Neural cell (in vitro differentiated cells): ENCODE measurements at regions not wholly inside any gene's neighbourhood (a gene's known extent, or its start where the extent isn't known, plus 50 kb on each side); places are given as distances from the start of the nearest gene placed in this dataset.

ENCODE experiments used
- H2AFZ ChIP-seq: fragments of 200-600, 300-800 bp; sonication (generic), shearing (Covaris generic); 2 replicates; pipeline ENCODE4 v1.6.0; 2014; ENCODE audit warnings: low read depth, mild to moderate bottlenecking, antibody characterized with exemption, low read length, moderate library complexity
- H3F3A ChIP-seq: fragments of 200-600 bp; shearing (Covaris generic); 2 replicates; pipeline ENCODE4 v1.6.1; 2016; ENCODE audit warnings: mild to moderate bottlenecking, moderate library complexity, mixed read lengths, antibody characterized with exemption, low read length; ENCODE audit not compliant: insufficient read depth, poor library complexity, severe bottlenecking
- H3K27ac ChIP-seq: fragments of 200-600, 300-800 bp; sonication (generic), shearing (Covaris generic); 2 replicates; pipeline ENCODE4 v1.5.1; 2014; ENCODE audit warnings: mild to moderate bottlenecking, low read length, moderate library complexity
- H3K27me3 ChIP-seq: fragments of 300-800, 200-600 bp; sonication (generic), shearing (Covaris generic); 2 replicates; pipeline ENCODE4 v1.6.0; 2014; ENCODE audit warnings: mild to moderate bottlenecking, low read depth, low read length, moderate library complexity; ENCODE audit not compliant: insufficient read depth
- H3K36me3 ChIP-seq: fragments of 300-800, 200-600 bp; sonication (generic), shearing (Covaris generic); 2 replicates; pipeline ENCODE4 v1.5.1; 2014; ENCODE audit warnings: mild to moderate bottlenecking, antibody characterized with exemption, low read length, moderate library complexity; ENCODE audit not compliant: insufficient read depth
- H3K4me2 ChIP-seq: fragments of 300-800, 200-600 bp; sonication (generic), shearing (Covaris generic); 2 replicates; pipeline ENCODE4 v1.6.0; 2014; ENCODE audit warnings: mild to moderate bottlenecking, low read length
- H3K4me3 ChIP-seq: fragments of 300-800, 200-600 bp; sonication (generic), shearing (Covaris generic); 2 replicates; pipeline ENCODE4 v1.5.1; 2014; ENCODE audit warnings: mild to moderate bottlenecking, low read length, moderate library complexity
- H3K79me2 ChIP-seq: fragments of 200-600 bp; shearing (Covaris generic); replicated peaks from 2 replicates; pipeline ENCODE4 v1.6.0; 2014; ENCODE audit warnings: mild to moderate bottlenecking, low read length, moderate library complexity; ENCODE audit not compliant: insufficient read depth
- H3K9ac ChIP-seq: fragments of 300-800, 200-600 bp; sonication (generic), shearing (Covaris generic); 2 replicates; pipeline ENCODE4 v1.6.1; 2016; ENCODE audit warnings: mild to moderate bottlenecking, low read length, mixed read lengths
- H3K9me2 ChIP-seq: fragments of 200-600 bp; shearing (Covaris generic); 2 replicates; pipeline ENCODE4 v1.6.1; 2016; ENCODE audit warnings: mild to moderate bottlenecking, low read length, mixed read lengths; ENCODE audit not compliant: insufficient read depth
- H3K9me3 ChIP-seq: fragments of 200-600, 300-800 bp; sonication (generic), shearing (Covaris generic); 2 replicates; pipeline ENCODE4 v1.6.1; 2016; ENCODE audit warnings: mild to moderate bottlenecking, mixed run types, low read length, moderate library complexity, mixed read lengths
- H4K20me1 ChIP-seq: fragments of 200-600 bp; shearing (Covaris generic); 2 replicates; pipeline ENCODE4 v1.6.1; 2016; ENCODE audit warnings: mild to moderate bottlenecking, mixed run types; ENCODE audit not compliant: insufficient read depth
- CTCF ChIP-seq: fragments of 450-650 bp; IDR thresholded peaks from 2 replicates; pipeline ENCODE4 v1.5.1; 2014; ENCODE audit warnings: antibody characterized with exemption, mild to moderate bottlenecking, moderate library complexity; ENCODE audit not compliant: poor library complexity, severe bottlenecking
- EP300 ChIP-seq: fragments of 450-650 bp; conservative IDR thresholded peaks from 2 replicates; pipeline ENCODE4 v1.6.1; 2014; ENCODE audit warnings: antibody characterized with exemption, mild to moderate bottlenecking, moderate library complexity; ENCODE audit not compliant: poor library complexity, severe bottlenecking
- EZH2 ChIP-seq: fragments of 200-600, 300-800 bp; shearing (Covaris generic), sonication (generic); IDR thresholded peaks from 2 replicates; pipeline ENCODE4 v1.6.1; 2014; ENCODE audit warnings: antibody characterized with exemption, low read length, borderline replicate concordance, mild to moderate bottlenecking; ENCODE audit not compliant: insufficient read depth, poor library complexity, severe bottlenecking
- MXI1 ChIP-seq: fragments of 450-650 bp; conservative IDR thresholded peaks from 2 replicates; pipeline ENCODE4 v1.6.1; 2014; ENCODE audit warnings: antibody characterized with exemption, mild to moderate bottlenecking; ENCODE audit not compliant: poor library complexity, severe bottlenecking
- POLR2AphosphoS5 ChIP-seq: IDR thresholded peaks from 2 replicates; pipeline ENCODE4 v1.6.1; 2012
- RAD21 ChIP-seq: fragments of 450-650 bp; conservative IDR thresholded peaks from 2 replicates; pipeline ENCODE4 v1.6.1; 2014; ENCODE audit warnings: antibody characterized with exemption, mild to moderate bottlenecking, moderate library complexity
- REST ChIP-seq: IDR thresholded peaks from 2 replicates; pipeline ENCODE4 v1.6.1; 2012; ENCODE audit warnings: borderline replicate concordance
- SMC3 ChIP-seq: fragments of 450-650 bp; conservative IDR thresholded peaks from 2 replicates; pipeline ENCODE4 v1.6.1; 2014; ENCODE audit warnings: antibody characterized with exemption, mild to moderate bottlenecking, moderate library complexity; ENCODE audit not compliant: poor library complexity
- TAF1 ChIP-seq: IDR thresholded peaks from 2 replicates; pipeline ENCODE4 v1.6.1; 2012; ENCODE audit warnings: low read depth

GRCh38 chr7:22557167-22557566 lies 57.2 kb upstream of the STEAP1B start:
- Histone ChIP-seq H3K4me3 (no peak overlapping the region), H3K9ac (no peak overlapping the region), H3F3A (no peaks in the 10 kb centered on the region), H3K79me2 (no peaks in the 10 kb centered on the region), H3K27me3 (no peaks in the 10 kb centered on the region), H4K20me1 (no peaks in the 10 kb centered on the region), H3K4me2 (no peak overlapping the region), H3K27ac (no peak overlapping the region), H3K9me3 (no peaks in the 10 kb centered on the region), H3K36me3 (no peaks in the 10 kb centered on the region), H3K9me2 (no peaks in the 10 kb centered on the region), H2AFZ (no peak overlapping the region)
- TF ChIP-seq TAF1: no peak
- TF ChIP-seq REST: no peak
- TF ChIP-seq MXI1: no peak
- no peak for TF ChIP-seq POLR2AphosphoS5
- no peak for TF ChIP-seq SMC3
- no peak for TF ChIP-seq CTCF
- no peak for TF ChIP-seq EZH2
- no peak for TF ChIP-seq RAD21
- TF ChIP-seq EP300: no peak

GRCh38 chr7:22555476-22555875 lies 55.5 kb upstream of the STEAP1B start:
- Histone ChIP-seq H3K79me2 (no peaks in the 10 kb centered on the region), H3K4me3 (no peak overlapping the region), H3K4me2 (no peak overlapping the region), H3K27me3 (peaks cover 3% of the 10 kb centered on the region), H3K9me3 (no peaks in the 10 kb centered on the region), H4K20me1 (no peaks in the 10 kb centered on the region), H3K9me2 (no peaks in the 10 kb centered on the region), H3F3A (no peaks in the 10 kb centered on the region), H3K36me3 (no peaks in the 10 kb centered on the region), H3K9ac (no peak overlapping the region), H3K27ac (no peak overlapping the region), H2AFZ (no peak overlapping the region)
- TF ChIP-seq CTCF (no peak), EP300 (no peak), TAF1 (no peak), EZH2 (no peak), SMC3 (no peak)
